HG03457 (cell line): ENCODE measurements at regions not wholly inside any gene's neighbourhood (a gene's known extent, or its start where the extent isn't known, plus 50 kb on each side); places are given as distances from the start of the nearest gene placed in this dataset.

ENCODE experiments used
- ATAC-seq: cut with Tn5 transposase; IDR thresholded peaks from one replicate; pipeline ENCODE4 v1.9.1; 2021; ENCODE audit warnings: moderate number of reproducible peaks; ENCODE audit not compliant: unreplicated experiment

DNA sequence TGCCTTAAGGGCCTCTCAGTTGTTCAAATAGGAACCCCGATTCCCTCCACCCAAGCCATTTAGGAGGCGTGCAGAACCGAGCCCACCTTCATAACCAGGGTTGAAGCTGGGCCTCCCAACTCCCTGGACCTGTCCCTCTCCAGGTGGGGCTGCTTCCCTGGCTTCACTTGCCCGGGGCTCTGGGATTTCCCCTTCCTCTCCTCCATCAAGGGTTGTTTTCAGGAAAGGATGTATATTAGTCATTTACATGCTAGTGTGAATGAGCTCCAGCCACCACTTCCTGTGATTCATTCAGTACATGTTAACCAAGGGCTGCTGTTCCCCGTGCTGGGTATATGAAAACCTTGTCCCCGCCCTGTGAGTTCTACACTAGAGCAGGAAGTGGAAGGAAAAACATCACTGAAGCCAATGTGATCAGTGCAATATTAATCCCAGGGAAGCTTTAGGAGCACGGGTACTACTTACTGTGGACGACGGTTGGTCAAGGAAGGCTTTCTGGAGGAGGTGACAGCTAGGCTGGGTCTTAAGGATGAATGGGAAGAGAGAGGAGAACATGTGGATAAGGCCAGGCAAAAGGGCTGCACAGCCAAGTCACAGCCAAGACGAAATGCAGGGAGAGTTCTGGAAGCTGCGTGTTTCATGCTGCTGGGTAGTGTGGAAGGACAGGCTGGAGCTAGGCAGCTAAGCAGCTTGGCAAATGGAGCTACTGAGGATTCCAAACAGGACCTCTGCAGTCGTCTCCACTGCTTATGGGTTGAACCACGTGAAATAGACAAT is 150.1 kb upstream of the SHH start:
- ATAC-seq, result no peak

DNA sequence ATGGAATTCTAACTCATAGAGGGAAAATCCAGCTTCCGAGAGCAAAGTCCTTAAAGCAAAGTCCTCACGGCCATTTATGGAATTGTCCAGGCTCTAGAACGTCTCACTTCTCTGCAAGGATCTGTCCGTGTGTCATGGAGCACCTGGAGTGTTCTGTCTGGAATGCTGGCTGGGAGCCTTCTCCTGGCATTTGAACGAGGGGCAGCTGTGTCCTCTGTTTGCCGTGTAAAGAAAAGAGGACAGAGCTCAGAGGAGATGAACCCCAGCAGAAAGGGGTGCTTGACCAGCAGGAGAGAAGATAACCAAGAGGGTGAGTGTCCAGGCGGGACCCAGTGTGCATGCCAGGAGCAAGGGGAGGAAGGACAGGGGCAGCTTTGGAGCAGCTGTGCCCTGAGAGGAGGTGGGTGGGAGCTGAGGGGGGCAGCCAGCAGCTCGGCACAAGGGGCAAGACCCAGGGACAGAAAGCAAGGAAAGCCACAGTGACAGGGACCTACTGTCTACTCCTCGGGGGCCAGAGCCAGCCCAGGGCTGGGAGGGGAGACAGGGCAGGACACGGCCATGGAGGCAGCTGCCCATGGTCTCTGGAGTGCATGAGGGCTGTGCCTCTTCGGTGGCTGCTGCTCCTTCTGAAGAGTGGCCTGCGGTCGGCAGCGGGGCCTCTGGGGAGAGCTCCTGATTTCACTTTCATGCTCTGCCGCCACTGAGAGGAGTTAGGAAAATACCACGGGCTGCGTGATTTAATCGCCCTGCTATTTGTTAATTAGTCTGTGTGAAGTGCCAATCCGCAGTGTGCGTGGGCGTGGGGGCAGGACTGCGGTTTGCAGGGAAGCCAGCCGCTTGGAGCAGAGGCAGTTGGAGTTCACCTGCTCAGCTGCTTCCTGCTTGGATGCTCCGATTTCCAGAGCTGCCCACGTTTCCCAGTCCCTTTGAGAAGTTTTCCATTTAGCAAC is 149.3 kb upstream of the SHH start:
- ATAC-seq, result no peak

DNA sequence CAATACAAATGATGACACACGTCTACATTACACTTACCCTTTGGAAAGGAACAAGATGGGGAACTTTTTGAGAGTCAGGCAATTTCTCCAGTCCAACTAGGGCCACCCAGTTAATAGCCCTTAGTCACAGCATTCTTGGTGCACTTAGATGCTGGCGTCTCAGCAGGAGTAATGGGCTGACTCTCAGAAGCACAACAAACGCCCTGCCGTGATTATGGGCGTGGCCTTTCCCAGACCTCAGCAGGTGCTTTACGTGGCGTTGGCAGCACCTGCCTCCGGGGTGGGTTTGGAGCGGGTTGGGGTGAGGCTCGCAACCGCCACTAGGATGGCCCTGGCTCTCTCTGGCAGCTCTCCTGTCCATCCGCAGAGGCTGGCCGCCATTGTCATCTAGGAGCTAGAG is 147.6 kb upstream of the SHH start:
- no peak for ATAC-seq

DNA sequence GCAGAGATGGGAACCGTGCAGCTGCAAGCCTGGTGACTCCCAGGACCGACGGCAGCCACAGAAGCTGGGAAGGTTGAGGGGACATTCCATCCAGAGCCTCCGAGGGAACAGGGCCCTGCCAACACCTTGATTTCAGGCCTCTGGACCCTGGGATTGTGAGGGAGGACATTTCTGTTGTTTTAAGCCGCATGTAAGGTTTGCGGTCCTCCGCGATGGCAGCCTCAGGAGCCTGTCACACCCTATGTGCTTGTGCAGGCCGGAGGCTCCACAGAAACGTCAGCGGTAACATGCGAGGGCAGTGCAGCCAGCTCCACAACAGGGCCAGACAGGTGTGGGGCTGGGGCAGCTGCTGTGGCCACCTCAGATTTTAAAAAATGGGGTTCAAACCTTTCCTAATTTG is 144.7 kb upstream of the SHH start:
- no peak for ATAC-seq

DNA sequence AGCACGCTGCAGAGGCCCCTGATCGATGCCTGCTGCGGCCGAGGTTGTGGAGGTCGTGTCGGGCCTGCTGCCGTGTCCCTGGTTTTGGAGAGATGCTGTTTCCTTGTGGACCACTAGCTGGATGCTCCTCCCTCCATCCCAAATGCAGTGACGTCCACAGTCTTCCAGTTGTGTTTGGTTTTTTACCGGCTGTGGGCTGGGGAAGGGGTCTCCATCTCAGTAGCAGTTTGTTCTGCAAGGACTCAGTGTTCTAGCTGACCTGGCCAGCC is 143.0 kb upstream of the SHH start:
- ATAC-seq, result no peak

DNA sequence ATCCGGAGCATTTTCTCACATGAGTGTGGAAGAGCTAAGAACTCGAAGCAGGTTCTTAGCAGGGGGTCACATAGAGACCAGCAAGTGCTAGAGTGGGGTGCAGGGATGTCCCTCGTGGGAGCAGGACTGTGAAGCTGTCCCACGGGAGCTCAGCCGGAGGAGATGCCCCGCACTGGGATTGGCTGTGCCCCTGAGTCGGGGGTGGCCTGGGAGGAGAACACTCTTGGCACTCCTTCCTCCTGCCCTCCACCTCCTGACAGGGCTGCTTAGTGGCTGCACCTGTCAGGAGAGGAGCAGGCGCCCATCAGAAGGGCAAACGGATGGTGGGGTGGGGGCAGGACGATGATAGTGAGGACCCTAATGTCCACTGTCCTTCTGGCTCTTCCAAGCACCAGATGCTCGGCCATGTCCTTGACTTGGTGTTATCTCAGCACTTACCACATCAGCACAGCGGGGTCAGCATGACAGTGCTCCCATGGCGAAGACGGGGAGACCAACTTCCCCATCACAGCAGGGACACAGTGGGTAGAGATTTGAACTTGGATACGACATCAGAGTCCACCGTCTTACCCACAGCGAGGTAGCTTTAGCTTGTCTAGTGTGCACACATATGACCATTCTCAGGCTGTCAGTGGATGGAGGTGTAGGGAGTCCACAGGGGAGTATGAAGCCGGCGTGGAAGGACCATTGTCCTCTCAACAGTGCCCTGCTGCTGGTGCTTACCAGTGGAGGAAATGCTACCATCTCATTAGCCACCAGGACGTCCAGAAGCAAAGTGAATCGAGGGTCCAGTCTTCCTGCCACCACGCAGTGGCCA is 142.5 kb upstream of the SHH start:
- no peak for ATAC-seq

DNA sequence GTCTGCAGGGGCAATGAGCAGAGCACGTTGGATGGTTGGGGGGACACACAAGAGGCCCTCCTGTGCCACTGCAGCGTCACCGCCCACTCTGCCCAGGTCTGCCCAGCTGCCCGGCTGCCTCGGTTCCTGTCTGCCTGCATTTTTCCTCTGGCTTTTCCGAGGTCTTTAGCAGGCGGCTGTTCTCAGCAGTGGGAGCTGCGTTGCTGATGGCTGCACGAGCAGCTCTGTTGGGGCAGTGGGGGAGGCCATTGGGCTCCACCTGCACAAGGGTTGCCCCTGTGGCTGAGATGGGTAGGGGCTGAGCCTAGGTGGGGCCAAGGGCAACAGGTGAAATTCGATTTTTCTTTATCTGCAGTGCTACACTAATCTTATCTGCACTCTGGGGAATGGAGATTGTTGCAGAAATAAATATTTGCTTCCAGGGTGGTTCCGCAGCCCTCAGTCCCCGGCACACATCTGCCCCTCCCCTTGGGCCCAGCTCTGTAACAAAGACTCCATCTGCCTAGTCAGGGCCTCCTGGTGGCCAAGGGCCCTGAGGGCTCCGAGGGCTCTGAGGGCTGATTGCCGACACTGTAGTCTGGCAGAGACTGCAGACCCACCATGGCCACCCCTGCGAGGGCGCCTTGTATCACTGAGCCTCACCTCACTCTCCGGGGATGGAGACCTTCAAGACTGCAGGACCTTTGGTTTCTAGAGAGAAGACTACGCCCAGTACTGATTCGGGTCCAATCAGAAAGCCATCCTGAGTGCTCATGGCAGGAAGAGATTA is 141.7 kb upstream of the SHH start:
- no peak for ATAC-seq

DNA sequence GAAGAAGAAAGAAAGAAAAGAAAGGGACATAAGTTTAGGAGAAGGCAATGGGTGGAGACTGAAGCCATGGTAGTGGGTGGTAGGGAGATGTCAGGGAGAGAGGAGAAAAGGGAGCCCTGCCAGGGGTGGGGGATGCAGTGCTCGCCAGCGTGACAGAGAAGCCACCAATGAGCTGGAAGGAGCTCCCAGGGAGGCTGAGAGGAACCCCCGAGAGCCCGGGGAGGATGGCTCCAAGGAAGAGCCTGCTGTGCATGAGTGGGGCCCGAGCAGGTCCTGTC is 141.2 kb upstream of the SHH start:
- ATAC-seq, result no peak

DNA sequence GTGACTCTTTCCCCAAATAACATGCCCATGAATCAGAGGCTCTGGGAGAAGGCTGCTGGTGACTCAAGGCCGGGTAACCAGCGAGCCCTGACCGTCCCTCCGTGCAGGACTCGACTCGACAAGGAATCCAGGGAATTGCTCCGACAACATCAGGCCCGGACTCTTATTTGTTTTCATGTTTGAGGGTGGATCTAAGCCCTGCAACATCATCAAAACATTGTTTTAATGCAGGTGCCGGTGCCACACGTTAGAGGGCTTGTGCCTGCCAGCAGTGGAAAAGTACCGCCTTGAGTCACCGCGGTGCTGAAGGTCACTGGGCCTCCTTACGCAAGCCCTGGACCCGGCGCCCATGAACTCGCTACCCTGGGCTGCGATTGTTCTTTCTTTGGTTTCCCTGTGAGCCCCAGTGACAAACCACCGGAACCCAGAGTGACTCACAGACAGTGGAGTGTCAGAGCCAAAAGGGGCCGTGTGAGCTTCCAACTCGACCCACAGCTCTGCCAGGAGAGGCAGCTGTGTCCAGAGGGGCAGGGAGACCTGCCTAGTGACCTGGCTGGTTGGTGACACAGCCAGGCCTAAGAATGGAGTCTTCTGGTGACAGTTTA is 139.4 kb upstream of the SHH start:
- no peak for ATAC-seq

DNA sequence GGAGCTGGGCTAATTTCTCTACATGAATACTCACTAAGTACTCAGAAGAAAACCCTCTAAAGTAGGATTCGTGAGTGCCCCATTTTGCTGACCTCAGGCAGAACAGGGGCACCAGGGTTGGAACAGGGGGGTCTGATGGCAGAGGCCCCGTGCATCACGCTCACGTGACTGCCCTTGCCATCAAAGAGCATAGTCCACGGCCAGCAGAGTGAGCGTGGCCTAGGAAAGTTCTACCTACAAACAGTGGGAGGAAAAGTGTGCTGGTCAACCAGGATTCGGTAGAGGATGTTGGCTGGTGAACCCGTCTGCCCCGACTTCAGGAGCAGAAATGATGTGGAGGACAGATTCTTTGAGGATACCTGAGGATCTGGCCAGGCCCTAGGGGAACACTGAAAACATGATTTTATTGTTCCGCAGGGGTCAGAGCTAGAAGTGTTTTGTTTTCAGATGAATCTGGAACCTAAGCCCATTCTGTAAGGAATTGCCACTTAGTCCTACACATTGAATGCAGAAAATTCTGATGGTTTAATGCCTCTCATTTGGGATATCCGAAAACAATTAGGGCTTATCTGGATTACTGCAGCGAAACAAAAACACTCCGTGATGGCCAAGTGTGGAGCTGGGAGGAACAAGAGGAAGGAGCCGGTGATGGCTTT is 138.8 kb upstream of the SHH start:
- ATAC-seq, result no peak

DNA sequence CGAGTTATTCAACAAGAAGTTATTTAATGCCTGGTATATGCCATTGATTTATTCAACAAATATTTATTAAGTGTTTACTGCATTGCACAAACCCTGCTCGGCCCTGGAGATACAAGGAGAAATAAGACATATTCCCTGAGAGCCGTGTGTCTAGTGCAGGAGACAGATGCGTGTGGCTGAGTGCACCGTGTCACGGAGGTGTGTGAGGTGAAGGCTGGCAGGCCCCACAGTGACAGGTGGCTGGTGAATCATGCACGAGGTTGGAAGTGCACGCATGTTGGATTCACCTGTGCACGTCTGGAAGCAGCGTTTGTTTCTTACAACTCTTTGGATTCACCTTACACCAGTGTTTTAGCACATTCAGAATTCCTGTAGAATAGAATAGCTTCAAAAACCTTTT is 136.6 kb upstream of the SHH start:
- no peak for ATAC-seq

DNA sequence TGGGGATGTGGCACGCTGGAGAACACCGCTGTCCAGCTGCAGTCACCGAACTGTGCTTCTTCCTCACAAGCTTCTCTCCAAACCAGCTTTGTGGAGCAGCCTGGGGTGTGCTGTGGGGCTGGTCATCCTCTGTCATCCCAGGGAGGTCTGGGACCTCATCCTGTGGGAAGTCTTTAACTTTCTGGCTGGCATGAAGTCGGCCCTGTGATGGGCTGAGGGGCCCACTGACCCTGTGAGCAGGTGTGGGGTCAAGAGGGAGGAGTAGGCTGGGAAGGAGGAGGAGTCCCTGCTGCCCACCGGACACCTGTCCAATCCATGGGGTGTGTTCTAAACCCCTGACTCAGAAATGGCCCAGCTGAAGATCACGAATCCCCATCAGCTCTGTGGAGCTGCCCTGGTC is 136.2 kb upstream of the SHH start:
- no peak for ATAC-seq

DNA sequence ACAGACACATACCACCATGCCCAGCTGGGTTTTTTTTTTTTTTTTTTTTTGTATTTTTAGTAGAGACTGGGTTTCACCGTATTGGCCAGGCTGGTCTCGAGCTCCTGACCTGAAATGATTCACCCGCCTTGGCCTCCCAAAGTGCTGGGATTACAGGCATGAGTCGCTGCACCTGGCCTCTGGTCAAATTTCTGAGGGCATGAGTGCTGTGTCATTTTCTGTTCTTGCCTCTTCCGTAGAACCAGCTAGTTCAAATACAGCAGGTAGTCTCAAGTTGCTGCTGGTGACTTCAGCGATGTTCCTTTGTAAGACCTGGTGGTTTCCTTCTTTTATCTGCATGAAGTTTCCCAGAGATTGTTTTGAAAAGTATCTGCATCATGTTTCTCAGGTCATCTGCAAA is 134.8 kb upstream of the SHH start:
- no peak for ATAC-seq

DNA sequence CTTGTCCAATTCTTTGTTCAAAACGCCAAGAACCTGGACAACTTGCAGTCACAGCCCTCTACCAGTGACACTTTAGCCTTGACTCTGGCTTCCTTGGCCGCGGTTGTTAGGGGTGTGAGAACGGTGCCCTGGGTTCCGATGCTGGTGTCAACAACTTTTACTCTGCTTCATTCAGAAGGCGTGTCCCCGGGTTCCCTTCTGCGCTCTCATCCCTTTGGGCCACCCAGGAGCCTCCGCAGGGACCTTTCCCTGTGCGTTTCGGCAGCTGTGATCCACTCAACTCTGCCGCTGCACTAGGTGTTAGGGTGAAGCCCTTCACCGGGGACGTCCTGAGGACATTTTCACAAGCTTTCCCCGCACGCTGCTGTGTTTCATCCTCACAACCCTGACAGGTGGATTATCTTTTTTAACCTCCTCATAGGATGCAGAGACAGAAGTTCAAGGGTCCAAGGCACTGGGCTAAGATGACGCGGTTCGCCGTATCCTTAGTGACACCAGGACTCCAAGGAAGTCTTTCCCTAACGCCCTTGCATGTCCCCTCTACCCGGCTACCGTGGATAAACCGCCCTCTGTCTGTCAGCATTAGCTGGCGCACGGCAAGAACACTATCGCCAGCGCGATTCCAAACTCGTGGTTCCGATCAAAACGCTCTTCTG is 133.5 kb upstream of the SHH start:
- ATAC-seq, result no peak

DNA sequence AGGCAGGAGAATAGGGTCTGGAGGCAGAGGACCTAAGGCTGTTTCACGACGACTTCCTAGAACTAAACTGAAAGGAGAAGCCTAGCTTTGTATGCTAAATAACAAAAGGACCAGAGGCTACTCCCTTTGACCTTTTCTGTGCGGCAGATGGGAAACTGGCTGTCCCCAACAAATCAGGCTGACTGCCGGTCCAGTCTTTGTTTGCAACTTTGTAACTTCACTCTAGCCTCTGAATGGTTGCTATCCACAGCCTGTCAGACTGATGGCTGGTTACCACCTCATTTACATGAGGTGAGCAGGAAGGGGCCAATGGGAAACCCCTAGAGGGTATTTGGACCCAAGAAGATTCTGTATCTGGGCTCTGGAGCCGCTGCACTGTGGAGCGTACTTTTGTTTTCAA is 132.6 kb upstream of the SHH start:
- no peak for ATAC-seq

DNA sequence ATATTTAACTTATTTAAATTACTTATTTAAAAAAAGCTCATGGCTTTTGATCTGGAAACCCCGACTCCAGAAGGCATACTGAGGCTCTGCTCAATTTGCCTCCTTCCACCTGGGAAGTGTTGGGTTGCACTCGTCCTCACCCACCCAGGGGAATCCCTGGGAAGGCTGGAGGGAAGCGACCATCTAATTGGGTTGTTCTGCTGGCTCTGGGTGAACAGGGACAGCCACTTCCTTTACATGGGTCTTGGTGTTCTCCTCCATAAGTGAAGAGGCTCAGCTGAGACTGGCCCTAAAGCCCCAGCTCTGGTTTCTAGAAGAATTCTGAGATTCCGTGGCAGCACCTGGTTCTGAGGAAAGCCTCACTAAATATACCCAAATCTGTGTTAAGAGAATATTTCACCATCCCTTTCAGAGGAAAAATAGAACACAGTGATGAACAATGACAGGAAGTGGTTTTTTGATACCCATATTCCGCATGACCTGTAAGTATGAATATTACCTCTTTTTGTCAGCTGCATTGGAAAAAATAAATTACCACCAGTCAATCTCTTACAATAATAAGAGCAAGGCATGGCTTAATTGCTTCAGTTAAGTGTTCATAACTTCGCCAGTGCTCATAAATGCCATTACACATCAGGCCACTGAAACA is 131.1 kb upstream of the SHH start:
- no peak for ATAC-seq

DNA sequence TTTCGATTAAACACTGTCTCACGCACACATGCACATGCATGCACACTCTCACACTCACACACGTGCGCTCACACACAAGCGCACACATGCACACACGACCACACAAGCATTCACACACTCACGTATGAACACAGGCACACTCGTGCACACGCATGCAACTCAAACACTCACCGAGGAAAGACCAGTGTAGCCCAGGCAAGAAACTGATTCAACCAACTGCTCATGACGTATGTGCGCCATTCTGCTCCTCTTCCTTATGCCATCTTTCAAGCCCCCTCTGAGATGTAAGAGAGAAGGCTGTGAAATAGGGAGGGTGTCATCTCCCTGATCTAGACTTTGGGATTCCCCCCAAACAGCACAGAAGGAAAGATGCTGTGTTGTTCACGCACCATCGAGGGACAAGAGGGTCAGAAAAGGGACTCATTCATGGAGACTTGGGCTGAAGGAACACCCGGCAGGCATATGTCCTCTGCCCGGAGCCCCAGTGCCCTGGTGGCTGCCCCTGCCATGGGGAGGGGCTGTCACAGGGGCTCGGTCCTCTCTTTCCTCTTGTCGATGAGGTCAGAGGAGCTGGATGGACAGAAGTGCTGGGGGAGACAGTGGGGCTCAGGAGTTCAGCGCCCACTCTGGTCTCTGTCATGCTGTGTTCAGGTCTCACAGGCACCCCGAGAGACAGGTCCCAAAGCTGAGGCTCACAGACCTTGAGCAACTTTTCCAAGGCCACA is 130.1 kb upstream of the SHH start:
- ATAC-seq, result no peak

DNA sequence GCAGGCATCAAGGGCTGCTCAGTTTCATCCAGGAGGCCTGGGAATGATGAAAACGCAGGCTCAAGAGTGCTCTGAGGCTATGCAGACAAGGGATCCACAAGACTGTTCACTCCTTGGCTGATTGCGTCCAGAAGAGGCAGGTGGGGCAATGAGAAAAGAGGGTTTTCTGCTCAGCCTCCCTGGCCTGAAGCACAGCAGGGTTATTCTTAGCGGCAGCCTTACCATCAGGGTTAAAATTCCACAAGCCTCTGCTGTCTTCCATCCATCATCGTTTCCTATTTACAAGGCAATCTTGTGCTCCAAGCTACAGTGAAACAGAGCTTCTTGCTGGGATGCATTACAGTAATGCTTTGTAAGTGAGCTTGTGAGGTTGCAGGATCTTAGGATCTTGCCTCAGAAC is 129.4 kb upstream of the SHH start:
- ATAC-seq, result no peak

DNA sequence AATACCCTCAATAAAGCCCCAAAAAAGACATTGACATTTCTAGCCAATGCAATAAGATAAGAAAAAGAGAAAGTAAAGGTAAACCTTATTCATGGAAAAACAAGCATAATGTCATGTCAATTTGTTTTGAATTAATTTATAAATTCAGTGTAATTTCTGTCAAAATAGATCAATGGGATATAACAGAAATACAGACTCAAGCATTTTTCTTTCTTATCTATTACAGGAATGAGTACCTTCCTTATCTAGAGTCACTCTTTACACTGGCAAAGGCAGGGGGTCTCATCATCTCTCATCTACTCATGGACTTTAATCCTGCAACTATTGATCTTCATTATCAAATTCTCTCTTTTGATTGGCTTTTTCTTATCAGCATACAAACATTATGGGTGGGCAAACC is 127.1 kb upstream of the SHH start:
- no peak for ATAC-seq
